Subcutaneous abdominal adipose tissue (tissue), 5 donors: ENCODE measurements at regions not wholly inside any gene's neighbourhood (a gene's known extent, or its start where the extent isn't known, plus 50 kb on each side); places are given as distances from the start of the nearest gene placed in this dataset.

Experiments
- H3K27ac ChIP-seq: one replicate; pipeline ENCODE4 v1.7.0; 2013; ENCODE audit warnings: low read depth, mild to moderate bottlenecking, inconsistent platforms, low read length, moderate library complexity
- H3K27me3 ChIP-seq, 5 donors: one replicate each; pipeline ENCODE4 v1.7.0; 2013; ENCODE audit warnings: low read length in 5 of 5, inconsistent platforms in 1 of 5; ENCODE audit not compliant: control insufficient read depth in 5 of 5, insufficient read depth in 4 of 5
- H3K36me3 ChIP-seq, 5 donors: one replicate each; pipeline ENCODE4 v1.7.0; 2013; ENCODE audit warnings: low read length in 5 of 5; ENCODE audit not compliant: control insufficient read depth in 5 of 5, insufficient read depth in 5 of 5
- H3K4me1 ChIP-seq, 5 donors: one replicate each; pipeline ENCODE4 v1.7.0; 2013; ENCODE audit warnings: low read length in 5 of 5, mild to moderate bottlenecking in 3 of 5, moderate library complexity in 1 of 5; ENCODE audit not compliant: control insufficient read depth in 5 of 5, insufficient read depth in 5 of 5
- H3K4me3 ChIP-seq, 5 donors: one replicate each; pipeline ENCODE4 v1.7.0; 2013; ENCODE audit warnings: low read length in 5 of 5, low read depth in 1 of 5
- H3K9ac ChIP-seq, 5 donors: one replicate each; pipeline ENCODE4 v1.7.0; 2013; ENCODE audit warnings: low read length in 5 of 5, mild to moderate bottlenecking in 4 of 5, moderate library complexity in 3 of 5
- H3K9me3 ChIP-seq, 5 donors: one replicate each; pipeline ENCODE4 v1.7.0; 2013; ENCODE audit warnings: low read length in 5 of 5; ENCODE audit not compliant: control insufficient read depth in 5 of 5
- donor health status: healthy.
- donor health status: healthy.
- donor health status: healthy.
- donor health status: healthy.
- donor health status: healthy.

- Histone ChIP-seq H3K9ac (no peak overlapping the region), H3K4me1 (peaks cover 2 to 34% (median 21%) of the 10 kb centered on the region in 5 donors), H3K27ac (no peak overlapping the region), H3K27me3 (no peaks in the 10 kb centered on the region), H3K9me3 (peaks cover 0 to 8% (median 2%) of the 10 kb centered on the region in 5 donors), H3K4me3 (no peak overlapping the region), H3K36me3 (no peaks in the 10 kb centered on the region)
Measured at GRCh38 chr11:11143849-11144248, 209.2 kb downstream of the CSNK2A3 start.

DNA sequence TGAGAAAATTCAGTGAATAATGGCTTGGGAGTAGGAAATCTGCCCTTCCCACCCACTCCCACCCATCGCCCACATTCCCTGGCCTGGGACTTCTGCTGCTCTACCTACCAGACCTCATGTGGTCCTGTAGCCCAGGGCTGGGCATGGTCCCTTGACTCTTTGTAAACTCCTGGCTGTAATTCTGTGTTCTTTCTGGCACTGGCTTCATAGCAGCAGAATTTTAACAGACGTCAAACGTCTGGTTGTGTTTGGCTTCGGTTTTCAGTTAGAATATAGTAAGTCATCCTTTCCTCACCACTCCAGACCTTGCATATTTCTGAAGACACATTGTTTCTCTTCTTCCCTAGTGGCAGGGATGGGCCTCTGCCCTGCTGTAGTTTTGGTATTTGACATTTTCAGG lies 210.6 kb downstream of the CSNK2A3 start:
- H3K9me3 ChIP-seq: peaks cover 0 to 8% (median 2%) of the 10 kb centered on the region in 5 donors
- H3K36me3 ChIP-seq: no peaks in the 10 kb centered on the region
- H3K4me3 ChIP-seq: no peak overlapping the region
- peaks cover 0 to 20% (median 12%) of the 10 kb centered on the region in 5 donors for H3K4me1 ChIP-seq
- H3K27me3 ChIP-seq: no peaks in the 10 kb centered on the region
- no peak overlapping the region for H3K9ac ChIP-seq
- H3K27ac ChIP-seq: no peak overlapping the region

DNA sequence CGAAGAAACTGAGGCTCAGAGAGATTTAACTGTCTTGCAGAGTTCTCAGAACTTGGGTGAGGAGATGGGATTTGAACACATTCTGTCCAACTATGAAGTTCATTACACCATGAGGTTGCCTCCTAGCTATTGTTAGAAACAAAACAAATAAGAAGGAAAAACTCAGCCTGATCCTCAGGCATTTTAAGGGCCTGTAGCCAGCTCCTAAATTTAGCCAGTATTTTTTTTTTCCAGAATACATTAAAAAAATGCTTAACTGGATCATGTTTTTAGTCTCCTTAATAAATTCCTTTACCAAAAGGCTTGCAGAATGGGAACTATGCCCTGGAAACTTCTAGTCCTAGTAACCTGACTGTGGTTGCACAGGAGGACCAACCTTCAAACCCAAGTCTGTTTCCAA lies 212.0 kb downstream of the CSNK2A3 start:
- Histone ChIP-seq H3K4me3 (no peak overlapping the region), H3K9me3 (no peaks in the 10 kb centered on the region), H3K9ac (no peak overlapping the region), H3K4me1 (peaks cover 0 to 20% (median 12%) of the 10 kb centered on the region in 5 donors), H3K27ac (no peak overlapping the region), H3K27me3 (no peaks in the 10 kb centered on the region), H3K36me3 (no peaks in the 10 kb centered on the region)

DNA sequence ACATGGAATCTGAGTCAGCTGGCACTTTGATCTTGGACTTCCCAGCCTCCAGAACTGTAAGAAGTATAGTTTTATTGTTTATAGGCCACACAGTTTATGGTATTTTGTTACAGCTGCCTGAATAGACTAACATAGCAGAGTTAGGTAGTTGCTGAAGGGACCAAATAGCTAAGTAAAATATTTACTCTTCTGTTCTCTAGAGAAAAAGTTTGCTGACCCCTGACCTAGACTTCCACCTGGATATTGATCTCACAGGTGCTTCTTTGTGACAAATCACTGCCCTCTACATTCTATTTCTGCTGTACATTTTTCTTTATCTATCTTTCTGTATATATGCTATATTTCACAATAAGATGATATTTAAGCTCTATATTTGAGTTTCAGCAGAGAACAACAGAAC lies 212.5 kb downstream of the CSNK2A3 start:
- Histone ChIP-seq H3K4me1 (peaks cover 0 to 20% (median 12%) of the 10 kb centered on the region in 5 donors), H3K27ac (no peak overlapping the region), H3K9ac (no peak overlapping the region), H3K9me3 (no peaks in the 10 kb centered on the region), H3K36me3 (no peaks in the 10 kb centered on the region), H3K27me3 (no peaks in the 10 kb centered on the region), H3K4me3 (no peak overlapping the region)

GRCh38 chr11:11137339-11137738 lies 215.7 kb downstream of the CSNK2A3 start:
- Histone ChIP-seq H3K9ac (no peak overlapping the region), H3K4me1 (peaks cover 0 to 14% (median 12%) of the 10 kb centered on the region in 5 donors), H3K4me3 (no peak overlapping the region), H3K9me3 (no peaks in the 10 kb centered on the region), H3K27me3 (no peaks in the 10 kb centered on the region), H3K36me3 (no peaks in the 10 kb centered on the region), H3K27ac (no peak overlapping the region)

GRCh38 chr11:11135820-11136476 lies 217.1 kb downstream of the CSNK2A3 start:
- Histone ChIP-seq H3K4me1 (peaks cover 0 to 4% (median 3%) of the 10 kb centered on the region in 5 donors), H3K9me3 (no peaks in the 10 kb centered on the region), H3K27ac (no peak overlapping the region), H3K27me3 (no peaks in the 10 kb centered on the region), H3K4me3 (no peak overlapping the region), H3K9ac (no peak overlapping the region), H3K36me3 (no peaks in the 10 kb centered on the region)

DNA sequence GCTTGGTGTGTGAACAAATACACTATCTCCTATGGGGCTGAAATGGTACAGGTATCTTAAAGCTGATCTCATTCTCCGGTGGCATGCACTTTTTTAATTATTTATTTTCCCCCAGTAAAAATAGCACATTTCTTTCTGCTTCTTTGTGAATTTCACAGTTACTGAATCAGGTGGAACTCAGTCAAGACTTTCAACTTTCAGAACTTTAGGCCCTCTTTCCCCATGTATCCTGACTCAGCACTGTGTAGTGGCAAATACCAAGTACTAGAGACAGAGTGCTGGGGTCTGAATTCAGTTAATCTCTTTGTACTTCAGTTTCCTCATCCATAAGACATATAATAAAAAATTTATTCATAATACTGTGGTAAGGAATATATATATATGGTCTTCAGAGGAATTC lies 223.9 kb downstream of the CSNK2A3 start:
- Histone ChIP-seq H3K9ac (no peak overlapping the region), H3K4me3 (no peak overlapping the region), H3K9me3 (no peaks in the 10 kb centered on the region), H3K36me3 (no peaks in the 10 kb centered on the region), H3K27me3 (no peaks in the 10 kb centered on the region), H3K4me1 (no peaks in the 10 kb centered on the region), H3K27ac (no peak overlapping the region)

DNA sequence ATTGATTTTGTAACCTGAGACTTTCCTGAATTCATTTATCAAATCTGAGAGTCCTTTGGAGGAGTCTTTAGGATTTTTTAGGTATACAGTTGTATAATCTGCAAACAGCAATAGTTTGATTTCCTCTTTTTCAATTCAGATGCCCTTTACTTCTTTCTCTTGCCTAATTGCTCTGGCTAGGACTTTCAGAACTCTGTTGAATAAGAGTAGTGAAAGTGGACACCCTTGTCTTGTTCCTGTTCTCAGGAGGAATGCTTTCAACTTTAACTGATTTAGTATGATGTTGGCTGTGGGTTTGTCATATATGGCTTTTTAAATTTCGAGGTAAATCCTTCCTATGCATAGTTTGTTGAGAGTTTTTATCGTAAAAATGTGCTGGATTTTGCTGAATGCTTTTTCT lies 227.4 kb downstream of the CSNK2A3 start:
- Histone ChIP-seq H3K4me3 (no peak overlapping the region), H3K4me1 (no peaks in the 10 kb centered on the region), H3K27ac (no peak overlapping the region), H3K9me3 (no peaks in the 10 kb centered on the region), H3K27me3 (no peaks in the 10 kb centered on the region), H3K36me3 (no peaks in the 10 kb centered on the region), H3K9ac (no peak overlapping the region)

DNA sequence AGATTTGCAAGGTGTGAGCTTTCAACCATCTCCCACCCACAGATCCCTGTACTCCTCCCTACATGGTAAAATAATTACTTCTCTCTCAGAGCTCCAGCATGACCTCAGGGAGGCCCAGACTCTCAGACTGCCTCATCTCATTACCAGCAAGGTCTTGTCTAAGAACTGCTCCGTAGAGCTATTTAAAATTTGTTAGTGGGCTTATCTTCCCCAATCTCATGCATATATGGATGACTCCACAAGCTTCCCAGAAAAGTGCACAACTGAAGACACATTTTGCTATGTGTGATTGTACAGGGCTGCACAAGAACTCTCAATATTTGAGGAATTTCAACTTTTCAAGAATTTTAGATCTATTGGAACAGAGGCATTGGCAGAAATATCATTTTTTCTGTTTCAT lies 230.3 kb downstream of the CSNK2A3 start:
- H3K9ac ChIP-seq: no peak overlapping the region
- no peaks in the 10 kb centered on the region for H3K9me3 ChIP-seq
- H3K36me3 ChIP-seq: no peaks in the 10 kb centered on the region
- H3K27ac ChIP-seq: no peak overlapping the region
- H3K27me3 ChIP-seq: no peaks in the 10 kb centered on the region
- H3K4me3 ChIP-seq: no peak overlapping the region
- H3K4me1 ChIP-seq: no peaks in the 10 kb centered on the region

- H3K9ac ChIP-seq: no peak overlapping the region
- no peaks in the 10 kb centered on the region for H3K36me3 ChIP-seq
- peaks cover 0 to 2% (median 0%) of the 10 kb centered on the region in 5 donors for H3K9me3 ChIP-seq
- no peaks in the 10 kb centered on the region for H3K4me1 ChIP-seq
- no peak overlapping the region for H3K4me3 ChIP-seq
- H3K27me3 ChIP-seq: no peaks in the 10 kb centered on the region
- H3K27ac ChIP-seq: no peak overlapping the region
Measured at GRCh38 chr11:11119917-11120316, 233.1 kb downstream of the CSNK2A3 start.
